Gastrocnemius medialis (tissue), 4 donors: ENCODE measurements at regions not wholly inside any gene's neighbourhood (a gene's known extent, or its start where the extent isn't known, plus 50 kb on each side); places are given as distances from the start of the nearest gene placed in this dataset.

ENCODE experiments used
- ATAC-seq, 2 donors: fragments of 150-250 bp; one replicate each; pipeline ENCODE4 v1.9.1; 2016
- DNase-seq, 2 donors: peaks; one replicate each; pipeline ENCODE4 v3.0.0-alpha.2; 2019
- H3K27ac ChIP-seq, 4 donors: fragments of 200-600 bp; sonication (generic); 1 replicate in 1 of 4; 2 replicates in 3 of 4; pipeline ENCODE4 v1.5.1; 2016 to 2018; ENCODE audit warnings: mild to moderate bottlenecking in 2 of 4, moderate library complexity in 1 of 4
- H3K27me3 ChIP-seq, 3 donors: fragments of 200-600 bp; sonication (generic) in 2 of 3; 1 replicate in 1 of 3; 2 replicates in 2 of 3; pipeline versions ENCODE4 v1.5.1 to v1.6.0; 2016 to 2019; ENCODE audit warnings: mild to moderate bottlenecking in 1 of 3, moderate library complexity in 1 of 3
- H3K36me3 ChIP-seq, 2 donors: fragments of 200-600 bp; sonication (generic) in 1 of 2; one replicate each; pipeline ENCODE4 v1.5.1; 2017 to 2018
- H3K4me1 ChIP-seq, 2 donors: fragments of 200-600 bp; sonication (generic) in 1 of 2; one replicate each; pipeline ENCODE4 v1.5.1; 2016 to 2017; ENCODE audit warnings: mild to moderate bottlenecking in 2 of 2
- H3K4me3 ChIP-seq, 4 donors: fragments of 200-600 bp; sonication (generic) in 3 of 4; 1 replicate in 1 of 4; 2 replicates in 3 of 4; pipeline ENCODE4 v1.5.1; 2016 to 2019; ENCODE audit warnings: mild to moderate bottlenecking in 2 of 4
- H3K9me3 ChIP-seq, 3 donors: fragments of 200-600 bp; sonication (generic) in 2 of 3; 1 replicate in 1 of 3; 2 replicates in 2 of 3; pipeline ENCODE4 v1.5.1; 2016 to 2019
- POLR2A ChIP-seq, 2 donors: fragments of 450-650 bp; IDR thresholded peaks; one replicate each; pipeline ENCODE4 v1.6.1; 2017; ENCODE audit warnings: antibody characterized with exemption in 2 of 2, mild to moderate bottlenecking in 2 of 2, moderate library complexity in 2 of 2
- in situ Hi-C, 4 donors: fragments of 200-750 bp; cut with MboI; loops; one replicate each; pipeline versions ENCODE4 v1.15.0 to v1.8.0; 2017; ENCODE audit warnings: low sequenced_read_pairs in 4 of 4
- intact Hi-C: fragments of 100-400 bp; cut with DNase I; formaldehyde crosslinking; loops from one replicate; pipeline ENCODE4 v1.15.1; 2023; ENCODE audit warnings: low total_unique reads
- TF ChIP-seq, protein P1 (sequence below), 5 experiments: fragments of 450-650 bp in 3 of 5; fragments of 200-600 bp in 2 of 5; sonication (generic) in 2 of 5; IDR thresholded peaks in 4 of 5; conservative IDR thresholded peaks in 1 of 5; 1 replicate in 4 of 5; 2 replicates in 1 of 5; pipeline ENCODE4 v1.5.1; 2016 to 2019; ENCODE audit warnings: antibody characterized with exemption in 5 of 5, mild to moderate bottlenecking in 3 of 5, moderate library complexity in 3 of 5

DNA sequence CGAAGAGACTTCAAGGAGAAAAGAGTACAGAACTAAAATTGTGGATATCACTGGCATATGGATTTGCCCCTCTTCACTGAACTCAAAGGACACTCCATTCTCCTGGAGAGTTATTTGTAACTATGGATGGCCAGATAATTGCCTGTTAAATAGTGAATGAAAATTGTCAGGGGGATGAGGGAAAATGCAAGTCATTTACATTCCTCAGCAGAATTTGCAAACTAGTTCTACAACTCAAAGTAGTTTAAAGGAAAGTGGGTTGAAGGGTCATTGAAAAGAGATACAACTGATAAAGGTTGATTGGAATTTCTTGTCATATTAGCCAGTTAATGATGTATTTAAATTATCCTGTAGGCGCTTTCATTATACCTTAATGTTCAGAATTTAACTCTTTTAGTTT lies 266.5 kb upstream of the SPOPL start:
- Histone ChIP-seq H3K4me1 (peaks cover 0 to 2% of the 10 kb centered on the region in 2 donors), H3K27me3 (no peaks in the 10 kb centered on the region), H3K36me3 (no peaks in the 10 kb centered on the region), H3K9me3 (no peaks in the 10 kb centered on the region), H3K27ac (no peak overlapping the region), H3K4me3 (no peak overlapping the region)
- DNase-seq (no peak), ATAC-seq (no peak)
- intact Hi-C loops: no loop called here
- no peak for TF ChIP-seq POLR2A (IDR thresholded peaks at IDR 0.05)
- TF ChIP-seq, protein P1, sequence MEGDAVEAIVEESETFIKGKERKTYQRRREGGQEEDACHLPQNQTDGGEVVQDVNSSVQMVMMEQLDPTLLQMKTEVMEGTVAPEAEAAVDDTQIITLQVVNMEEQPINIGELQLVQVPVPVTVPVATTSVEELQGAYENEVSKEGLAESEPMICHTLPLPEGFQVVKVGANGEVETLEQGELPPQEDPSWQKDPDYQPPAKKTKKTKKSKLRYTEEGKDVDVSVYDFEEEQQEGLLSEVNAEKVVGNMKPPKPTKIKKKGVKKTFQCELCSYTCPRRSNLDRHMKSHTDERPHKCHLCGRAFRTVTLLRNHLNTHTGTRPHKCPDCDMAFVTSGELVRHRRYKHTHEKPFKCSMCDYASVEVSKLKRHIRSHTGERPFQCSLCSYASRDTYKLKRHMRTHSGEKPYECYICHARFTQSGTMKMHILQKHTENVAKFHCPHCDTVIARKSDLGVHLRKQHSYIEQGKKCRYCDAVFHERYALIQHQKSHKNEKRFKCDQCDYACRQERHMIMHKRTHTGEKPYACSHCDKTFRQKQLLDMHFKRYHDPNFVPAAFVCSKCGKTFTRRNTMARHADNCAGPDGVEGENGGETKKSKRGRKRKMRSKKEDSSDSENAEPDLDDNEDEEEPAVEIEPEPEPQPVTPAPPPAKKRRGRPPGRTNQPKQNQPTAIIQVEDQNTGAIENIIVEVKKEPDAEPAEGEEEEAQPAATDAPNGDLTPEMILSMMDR (IDR thresholded peaks at IDR 0.05 in 4 of 5, conservative IDR thresholded peaks at IDR 0.05 in 1 of 5): no peak
- in situ Hi-C loops: no loop called here

DNA sequence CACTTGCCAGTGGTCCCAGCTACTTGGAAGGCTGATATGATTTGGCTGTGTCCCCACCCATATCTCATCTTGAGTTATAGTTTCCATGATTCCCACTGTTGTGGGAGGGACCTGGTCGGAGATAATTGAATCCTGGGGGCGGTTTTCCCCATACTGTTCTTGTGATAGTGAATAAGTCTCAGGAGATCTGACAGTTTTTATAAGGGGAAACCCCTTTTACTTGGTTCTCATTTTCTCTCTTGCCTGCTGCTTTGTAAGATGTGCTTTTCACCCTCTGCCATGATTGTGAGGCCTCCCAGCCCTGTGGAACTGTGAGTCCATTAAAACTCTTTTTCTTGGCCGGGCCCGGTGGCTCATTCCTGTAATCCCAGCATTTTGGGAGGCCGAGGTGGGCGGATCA lies 265.4 kb upstream of the SPOPL start:
- in situ Hi-C loops (no loop called here), intact Hi-C loops (no loop called here)
- H3K4me1 ChIP-seq: peaks cover 0 to 2% of the 10 kb centered on the region in 2 donors
- H3K27me3 ChIP-seq: no peaks in the 10 kb centered on the region
- no peak overlapping the region for H3K4me3 ChIP-seq
- H3K9me3 ChIP-seq: no peaks in the 10 kb centered on the region
- TF ChIP-seq, protein P1 (IDR thresholded peaks at IDR 0.05 in 4 of 5, conservative IDR thresholded peaks at IDR 0.05 in 1 of 5): no peak
- no peak for TF ChIP-seq POLR2A (IDR thresholded peaks at IDR 0.05)
- no peak overlapping the region for H3K27ac ChIP-seq
- no peak for DNase-seq
- H3K36me3 ChIP-seq: no peaks in the 10 kb centered on the region
- no peak for ATAC-seq

DNA sequence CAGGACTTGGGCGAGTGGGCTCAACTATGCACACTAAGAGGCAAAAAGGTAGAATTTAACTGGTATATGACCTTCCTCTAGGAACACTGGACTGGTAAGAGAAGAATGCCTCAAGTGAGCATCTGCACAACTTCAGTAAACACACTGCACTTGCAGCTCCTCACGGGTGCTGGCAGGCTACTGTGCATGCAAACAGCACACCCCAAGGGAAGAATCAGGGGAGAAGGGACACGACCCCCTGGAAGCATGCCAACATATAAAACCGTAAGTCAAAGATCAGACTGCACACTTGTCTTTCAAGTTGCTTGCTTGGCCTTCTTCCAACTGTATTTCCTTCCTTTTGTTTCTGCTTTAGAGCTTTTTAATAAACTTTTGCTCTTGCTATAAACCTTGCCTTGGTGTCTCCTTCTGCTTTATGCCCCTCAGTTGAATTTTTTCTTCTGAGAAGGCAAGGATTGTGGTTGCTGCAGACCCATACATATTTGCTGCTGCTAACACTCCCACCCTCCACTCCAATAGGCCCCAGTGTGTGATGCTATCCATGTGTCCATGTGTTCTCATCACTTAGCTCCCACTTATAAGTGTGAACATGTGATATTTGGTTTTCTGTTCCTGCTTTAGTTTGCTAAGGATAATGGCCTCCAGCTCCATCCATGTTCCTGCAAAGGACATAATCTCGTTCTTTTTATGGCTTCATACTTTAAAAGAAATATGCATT lies 263.7 kb upstream of the SPOPL start:
- Histone ChIP-seq H3K27ac (no peak overlapping the region), H3K9me3 (no peaks in the 10 kb centered on the region), H3K36me3 (no peaks in the 10 kb centered on the region), H3K4me1 (peaks cover 0 to 2% of the 10 kb centered on the region in 2 donors), H3K27me3 (no peaks in the 10 kb centered on the region), H3K4me3 (no peak overlapping the region)
- ATAC-seq: no peak
- no peak for DNase-seq
- TF ChIP-seq, protein P1 (IDR thresholded peaks at IDR 0.05 in 4 of 5, conservative IDR thresholded peaks at IDR 0.05 in 1 of 5): no peak
- TF ChIP-seq POLR2A (IDR thresholded peaks at IDR 0.05): no peak
- in situ Hi-C loops: no loop called here
- intact Hi-C loops: no loop called here

DNA sequence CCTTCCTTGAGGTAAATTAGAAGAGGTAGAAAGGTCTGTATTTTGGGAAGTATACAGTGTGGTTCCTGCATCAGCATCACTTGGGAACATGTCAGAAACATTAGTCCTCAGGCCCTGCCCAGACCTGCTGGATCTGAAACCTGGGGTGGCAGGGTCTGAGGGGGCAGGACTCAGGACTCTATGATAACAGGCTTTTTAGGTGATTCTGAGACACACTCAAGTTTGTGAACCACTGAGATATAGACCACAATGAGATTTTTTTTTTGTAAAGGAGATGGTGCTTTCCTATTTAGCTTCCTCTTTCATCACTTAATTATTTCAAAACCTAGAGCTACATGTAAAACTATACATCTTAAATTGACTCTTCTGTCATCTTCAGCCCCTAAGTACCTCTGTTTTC lies 262.7 kb upstream of the SPOPL start:
- H3K4me3 ChIP-seq: no peak overlapping the region

More for the DNA sequence above, 262.7 kb upstream of the SPOPL start:
- H3K4me1 ChIP-seq: peaks cover 0 to 2% of the 10 kb centered on the region in 2 donors
- in situ Hi-C loops (no loop called here), intact Hi-C loops (no loop called here)
- no peak for ATAC-seq
- TF ChIP-seq POLR2A (IDR thresholded peaks at IDR 0.05): no peak
- TF ChIP-seq, protein P1 (IDR thresholded peaks at IDR 0.05 in 4 of 5, conservative IDR thresholded peaks at IDR 0.05 in 1 of 5): no peak
- H3K36me3 ChIP-seq: no peaks in the 10 kb centered on the region
- no peaks in the 10 kb centered on the region for H3K27me3 ChIP-seq
- H3K27ac ChIP-seq: no peak overlapping the region
- H3K9me3 ChIP-seq: no peaks in the 10 kb centered on the region
- DNase-seq: no peak
